ENCODE measurements at regions not wholly inside any gene's neighbourhood (a gene's known extent, or its start where the extent isn't known, plus 50 kb on each side); places are given as distances from the start of the nearest gene placed in this dataset.

DNA sequence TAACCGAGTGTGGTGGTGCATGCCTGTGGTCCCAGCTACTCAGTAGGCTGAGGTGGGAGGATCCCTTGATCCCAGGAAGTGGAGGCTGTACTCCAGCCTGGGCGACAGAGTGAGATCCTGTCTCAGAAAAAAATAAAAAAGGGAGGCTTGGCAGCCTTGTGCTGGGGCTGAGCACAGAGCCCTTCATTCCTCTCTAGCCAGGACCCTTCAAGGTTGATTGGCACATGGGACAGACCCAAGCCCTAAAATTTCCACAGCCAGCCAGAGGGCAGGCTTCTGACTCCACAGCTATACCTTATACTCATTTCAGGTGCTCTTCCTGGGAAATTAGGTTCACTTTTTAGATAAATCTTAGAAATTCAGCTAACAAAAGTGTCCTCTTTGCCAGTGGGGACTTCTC, 553.0 kb upstream of the CPEB2 start:
- intact Hi-C loops (cut with DNase I), result no loop called here
- no peak for TF ChIP-seq POLR2A (IDR thresholded peaks at IDR 0.05)
- no peak for TF ChIP-seq POLR2AphosphoS5 (IDR thresholded peaks at IDR 0.05; ENCODE audit: insufficient read depth in 1 of 2, low read depth in 1 of 2)
- TF ChIP-seq, protein P1, sequence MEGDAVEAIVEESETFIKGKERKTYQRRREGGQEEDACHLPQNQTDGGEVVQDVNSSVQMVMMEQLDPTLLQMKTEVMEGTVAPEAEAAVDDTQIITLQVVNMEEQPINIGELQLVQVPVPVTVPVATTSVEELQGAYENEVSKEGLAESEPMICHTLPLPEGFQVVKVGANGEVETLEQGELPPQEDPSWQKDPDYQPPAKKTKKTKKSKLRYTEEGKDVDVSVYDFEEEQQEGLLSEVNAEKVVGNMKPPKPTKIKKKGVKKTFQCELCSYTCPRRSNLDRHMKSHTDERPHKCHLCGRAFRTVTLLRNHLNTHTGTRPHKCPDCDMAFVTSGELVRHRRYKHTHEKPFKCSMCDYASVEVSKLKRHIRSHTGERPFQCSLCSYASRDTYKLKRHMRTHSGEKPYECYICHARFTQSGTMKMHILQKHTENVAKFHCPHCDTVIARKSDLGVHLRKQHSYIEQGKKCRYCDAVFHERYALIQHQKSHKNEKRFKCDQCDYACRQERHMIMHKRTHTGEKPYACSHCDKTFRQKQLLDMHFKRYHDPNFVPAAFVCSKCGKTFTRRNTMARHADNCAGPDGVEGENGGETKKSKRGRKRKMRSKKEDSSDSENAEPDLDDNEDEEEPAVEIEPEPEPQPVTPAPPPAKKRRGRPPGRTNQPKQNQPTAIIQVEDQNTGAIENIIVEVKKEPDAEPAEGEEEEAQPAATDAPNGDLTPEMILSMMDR (IDR thresholded peaks at IDR 0.05), result no peak
- H3K27ac ChIP-seq, result no peak overlapping the region
- H3K9me3 ChIP-seq, result no peaks in the 10 kb centered on the region
- no peaks in the 10 kb centered on the region for H3K4me1 ChIP-seq
- no peak for DNase-seq (ENCODE audit: extremely low spot score in 2 of 2)
- no peak overlapping the region for H3K4me3 ChIP-seq
- H3K27me3 ChIP-seq, result no peaks in the 10 kb centered on the region
- no peaks in the 10 kb centered on the region for H3K36me3 ChIP-seq

DNA sequence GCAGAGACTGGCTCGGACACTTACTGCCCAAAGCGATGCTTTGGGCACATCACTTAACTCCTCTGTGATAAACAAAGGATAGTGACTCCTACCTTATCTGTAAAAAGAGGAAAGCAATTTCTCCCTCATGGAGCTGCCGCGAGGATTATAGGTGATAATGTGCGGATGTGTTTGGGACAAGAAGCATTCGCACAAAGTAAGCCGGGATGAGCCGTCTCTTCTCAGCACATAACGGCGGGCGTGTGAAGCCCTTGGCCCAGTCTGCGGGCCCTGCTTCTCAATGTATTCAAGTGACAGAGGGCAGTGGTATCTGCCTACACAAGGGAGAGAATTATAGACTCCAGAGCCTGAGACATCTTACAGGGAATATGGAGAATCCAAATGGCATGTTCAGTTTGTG, 550.3 kb upstream of the CPEB2 start:
- Histone ChIP-seq H3K9me3 (no peaks in the 10 kb centered on the region), H3K36me3 (no peaks in the 10 kb centered on the region), H3K4me3 (no peak overlapping the region), H3K4me1 (no peaks in the 10 kb centered on the region), H3K27me3 (no peaks in the 10 kb centered on the region), H3K27ac (no peak overlapping the region)
- TF ChIP-seq POLR2A (IDR thresholded peaks at IDR 0.05) (no peak), POLR2AphosphoS5 (IDR thresholded peaks at IDR 0.05; ENCODE audit: insufficient read depth in 1 of 2, low read depth in 1 of 2) (no peak)
- TF ChIP-seq, protein P1 (IDR thresholded peaks at IDR 0.05), result no peak
- DNase-seq (ENCODE audit: extremely low spot score in 2 of 2), result no peak
- intact Hi-C loops (cut with DNase I), result no loop called here

DNA sequence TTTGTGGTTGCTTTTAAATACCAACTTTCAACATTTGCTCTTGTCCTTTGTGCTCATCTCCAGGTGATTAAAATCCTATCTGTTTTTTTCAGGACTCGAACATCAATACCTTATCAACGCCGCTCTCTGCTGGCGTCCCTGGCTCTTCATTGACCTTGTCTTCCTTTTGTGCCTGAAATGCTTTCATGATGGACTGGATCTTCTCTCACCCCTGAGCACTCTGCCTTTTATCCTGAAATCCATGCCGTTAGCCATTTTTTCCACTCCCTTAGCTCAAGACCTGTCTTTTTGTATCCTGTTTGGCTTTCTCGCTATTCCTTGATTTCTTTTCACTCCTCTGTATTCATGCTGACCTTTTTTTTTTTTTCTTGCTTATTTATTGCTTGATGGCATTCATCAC, 549.5 kb upstream of the CPEB2 start:
- intact Hi-C loops (cut with DNase I), result no loop called here
- H3K27me3 ChIP-seq, result no peaks in the 10 kb centered on the region
- H3K4me3 ChIP-seq, result no peak overlapping the region
- H3K36me3 ChIP-seq, result no peaks in the 10 kb centered on the region
- H3K4me1 ChIP-seq, result no peaks in the 10 kb centered on the region
- no peak for DNase-seq (ENCODE audit: extremely low spot score in 2 of 2)
- H3K9me3 ChIP-seq, result no peaks in the 10 kb centered on the region
- TF ChIP-seq POLR2A (IDR thresholded peaks at IDR 0.05) (no peak), POLR2AphosphoS5 (IDR thresholded peaks at IDR 0.05; ENCODE audit: insufficient read depth in 1 of 2, low read depth in 1 of 2) (no peak)
- TF ChIP-seq, protein P1 (IDR thresholded peaks at IDR 0.05), result no peak
- no peak overlapping the region for H3K27ac ChIP-seq

DNA sequence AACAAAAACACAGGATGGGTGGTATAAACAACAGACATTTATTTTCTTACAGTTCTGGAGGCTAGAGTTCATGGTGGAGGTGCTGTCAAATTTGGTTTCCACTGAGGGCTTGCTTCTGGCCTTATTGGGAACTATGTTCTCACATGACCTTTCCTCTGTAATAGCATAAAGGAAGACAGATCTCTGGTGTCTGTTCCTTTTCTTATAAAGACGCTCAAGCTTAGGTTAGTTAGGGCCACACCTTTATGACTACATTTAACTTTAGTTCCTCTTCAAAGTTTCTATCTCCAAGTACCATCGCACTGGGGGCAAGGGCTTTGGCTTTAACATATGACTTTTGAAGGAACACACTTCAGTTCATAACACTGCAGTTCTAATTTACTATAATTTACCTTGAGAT, 543.8 kb upstream of the CPEB2 start:
- Histone ChIP-seq H3K4me3 (no peak overlapping the region), H3K4me1 (no peaks in the 10 kb centered on the region), H3K27me3 (no peaks in the 10 kb centered on the region), H3K36me3 (no peaks in the 10 kb centered on the region), H3K9me3 (no peaks in the 10 kb centered on the region), H3K27ac (no peak overlapping the region)
- DNase-seq (ENCODE audit: extremely low spot score in 2 of 2), result no peak
- TF ChIP-seq POLR2AphosphoS5 (IDR thresholded peaks at IDR 0.05; ENCODE audit: insufficient read depth in 1 of 2, low read depth in 1 of 2) (no peak), POLR2A (IDR thresholded peaks at IDR 0.05) (no peak)
- TF ChIP-seq, protein P1 (IDR thresholded peaks at IDR 0.05), result no peak
- intact Hi-C loops (cut with DNase I), result no loop called here

DNA sequence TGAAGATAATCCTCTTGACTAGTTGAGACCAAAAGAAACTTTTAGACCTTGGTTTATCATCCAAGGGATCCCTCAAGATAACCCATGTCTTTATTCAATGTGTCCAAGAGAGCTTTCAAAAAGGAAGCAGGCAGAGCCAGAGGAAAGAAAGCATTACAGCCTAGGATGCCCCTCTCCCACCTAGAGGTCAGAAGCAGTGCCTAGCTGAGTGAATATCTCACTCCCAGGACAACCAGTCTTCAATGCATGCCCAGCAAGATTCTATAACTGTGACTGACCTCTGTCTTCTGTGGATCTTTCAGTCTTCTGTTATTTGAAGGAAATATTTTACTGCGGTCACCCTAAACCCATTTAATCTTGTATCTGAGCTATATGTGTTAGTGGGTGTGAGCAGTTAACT, 537.2 kb upstream of the CPEB2 start:
- Histone ChIP-seq H3K36me3 (no peaks in the 10 kb centered on the region), H3K27me3 (no peaks in the 10 kb centered on the region), H3K9me3 (no peaks in the 10 kb centered on the region), H3K4me3 (no peak overlapping the region), H3K4me1 (no peaks in the 10 kb centered on the region), H3K27ac (no peak overlapping the region)
- no peak for TF ChIP-seq POLR2AphosphoS5 (IDR thresholded peaks at IDR 0.05; ENCODE audit: insufficient read depth in 1 of 2, low read depth in 1 of 2)
- TF ChIP-seq POLR2A (IDR thresholded peaks at IDR 0.05), result no peak
- TF ChIP-seq, protein P1 (IDR thresholded peaks at IDR 0.05), result no peak
- intact Hi-C loops (cut with DNase I), result no loop called here
- no peak for DNase-seq (ENCODE audit: extremely low spot score in 2 of 2)

Measured in vagina (tissue), 2 donors.